Suppressor macrophage (primary cell): ENCODE measurements at regions not wholly inside any gene's neighbourhood (a gene's known extent, or its start where the extent isn't known, plus 50 kb on each side); places are given as distances from the start of the nearest gene placed in this dataset.
"Not testable (repeated sequence)": the region's sequence is repeated elsewhere in the genome, so short reads cannot be mapped to it uniquely, and the experiment has no call there.

Source experiments
- DNase-seq, 4 experiments: peaks; one replicate each; pipeline ENCODE4 v3.0.0-alpha.2; 2020 to 2022

- no peak for DNase-seq
These were observed 391.7 kb downstream of the TFEC start for GRCh38 chr7:115638853-115639252.

- no peak for DNase-seq
These were observed 393.4 kb downstream of the TFEC start for GRCh38 chr7:115637128-115637527.

GRCh38 chr7:115635876-115636275 is 394.7 kb downstream of the TFEC start:
- no peak for DNase-seq

GRCh38 chr7:115635376-115635775 is 395.2 kb downstream of the TFEC start:
- DNase-seq = no peak

GRCh38 chr7:115634633-115635032 is 395.9 kb downstream of the TFEC start:
- DNase-seq = no peak

GRCh38 chr7:115632636-115633035 is 397.9 kb downstream of the TFEC start:
- DNase-seq = no peak

- no peak for DNase-seq
These were observed 398.8 kb downstream of the TFEC start for GRCh38 chr7:115631782-115632181.

GRCh38 chr7:115630049-115630448 is 400.5 kb downstream of the TFEC start:
- no peak for DNase-seq

- no peak for DNase-seq
These were observed 411.9 kb downstream of the TFEC start for GRCh38 chr7:115618676-115619075.

GRCh38 chr7:115613836-115614235 is 416.7 kb downstream of the TFEC start:
- DNase-seq = no peak

- no peak for DNase-seq
These were observed 427.1 kb downstream of the TFEC start for GRCh38 chr7:115603416-115603815.

GRCh38 chr7:115600207-115600606 is 430.4 kb downstream of the TFEC start:
- DNase-seq = no peak

- DNase-seq = not testable (repeated sequence)
These were observed 431.4 kb downstream of the TFEC start for GRCh38 chr7:115599184-115599583.

- DNase-seq = not testable (repeated sequence)
These were observed 433.3 kb downstream of the TFEC start for GRCh38 chr7:115597220-115597619.

GRCh38 chr7:115593111-115593510 is 437.5 kb downstream of the TFEC start:
- no peak for DNase-seq

- no peak for DNase-seq
These were observed 445.4 kb downstream of the TFEC start for GRCh38 chr7:115585015-115585718.

GRCh38 chr7:115582956-115583355 is 447.6 kb downstream of the TFEC start:
- DNase-seq = no peak

GRCh38 chr7:115578576-115578975 is 452.0 kb downstream of the TFEC start:
- no peak for DNase-seq

GRCh38 chr7:115574681-115575291 is 455.8 kb downstream of the TFEC start:
- DNase-seq = no peak

- no peak for DNase-seq
These were observed 458.5 kb downstream of the TFEC start for GRCh38 chr7:115572111-115572510.

GRCh38 chr7:115561335-115562110 is 469.0 kb downstream of the TFEC start:
- no peak for DNase-seq

GRCh38 chr7:115559877-115560276 is 470.7 kb downstream of the TFEC start:
- DNase-seq = no peak

GRCh38 chr7:115558161-115558560 is 472.4 kb downstream of the TFEC start:
- no peak for DNase-seq

- DNase-seq = not testable (repeated sequence)
These were observed 473.3 kb downstream of the TFEC start for GRCh38 chr7:115557296-115557695.
